GM23338 (cell line): ENCODE measurements at regions not wholly inside any gene's neighbourhood (a gene's known extent, or its start where the extent isn't known, plus 50 kb on each side); places are given as distances from the start of the nearest gene placed in this dataset.

Experiments used
- ATAC-seq: fragments of 200-7000 bp; cut with Tn5 transposase; 3 replicates; pipeline ENCODE4 v1.9.1; 2020
- DNase-seq: peaks from one replicate; pipeline ENCODE4 v3.0.0-alpha.2; 2015; ENCODE audit warnings: low spot score
- H2AFZ ChIP-seq: fragments of 200-600 bp; sonication (generic); 2 replicates; pipeline ENCODE4 v1.8.0; 2016; ENCODE audit warnings: antibody characterized with exemption, mild to moderate bottlenecking, moderate library complexity
- H3F3A ChIP-seq: fragments of 200-600 bp; sonication (generic); replicated peaks from 2 replicates; pipeline ENCODE4 v1.8.0; 2017; ENCODE audit warnings: antibody characterized with exemption, mixed run types, low read depth
- H3K27ac ChIP-seq: fragments of 200-600 bp; sonication (generic); 2 replicates; pipeline ENCODE4 v1.6.1; 2016; ENCODE audit warnings: low read depth
- H3K27me3 ChIP-seq: fragments of 200-600 bp; sonication (generic); 2 replicates; pipeline ENCODE4 v1.8.0; 2016; ENCODE audit warnings: mild to moderate bottlenecking, mixed run types, moderate library complexity; ENCODE audit not compliant: insufficient read depth
- H3K36me3 ChIP-seq: fragments of 200-600 bp; sonication (generic); 2 replicates; pipeline ENCODE4 v1.8.0; 2016; ENCODE audit warnings: mild to moderate bottlenecking; ENCODE audit not compliant: insufficient read depth
- H3K4me1 ChIP-seq: fragments of 200-600 bp; sonication (generic); 2 replicates; pipeline ENCODE4 v1.8.0; 2016; ENCODE audit warnings: mild to moderate bottlenecking, moderate library complexity; ENCODE audit not compliant: insufficient read depth
- H3K4me2 ChIP-seq: fragments of 200-600 bp; sonication (generic); 2 replicates; pipeline ENCODE4 v1.7.1; 2017; ENCODE audit warnings: mixed run types
- H3K4me3 ChIP-seq: fragments of 200-600 bp; sonication (generic); 2 replicates; pipeline ENCODE4 v1.6.1; 2016; ENCODE audit warnings: mixed run types
- H3K79me2 ChIP-seq: fragments of 200-600 bp; sonication (generic); replicated peaks from 2 replicates; pipeline ENCODE4 v1.8.0; 2017; ENCODE audit warnings: mild to moderate bottlenecking; ENCODE audit not compliant: insufficient read depth
- H3K9me2 ChIP-seq: fragments of 200-600 bp; sonication (generic); 2 replicates; pipeline ENCODE4 v1.8.0; 2017; ENCODE audit not compliant: insufficient read depth
- H4K20me1 ChIP-seq: fragments of 200-600 bp; sonication (generic); replicated peaks from 2 replicates; pipeline ENCODE4 v1.8.0; 2017; ENCODE audit warnings: mild to moderate bottlenecking; ENCODE audit not compliant: insufficient read depth
- H3K27ac Mint-ChIP-seq: 2 replicates; pipeline ENCODE4 v1.8.0; 2020; ENCODE audit warnings: inconsistent platforms, mild to moderate bottlenecking, moderate library complexity, mixed read lengths
- H3K27me3 Mint-ChIP-seq: 3 replicates; pipeline ENCODE4 v1.8.0; 2022; ENCODE audit warnings: low read depth, mild to moderate bottlenecking, moderate library complexity, mixed read lengths, inconsistent platforms; ENCODE audit not compliant: insufficient read depth, poor library complexity
- H3K36me3 Mint-ChIP-seq: 3 replicates; pipeline ENCODE4 v1.8.0; 2021; ENCODE audit warnings: low read depth, mild to moderate bottlenecking, inconsistent platforms, moderate library complexity, mixed read lengths
- H3K4me1 Mint-ChIP-seq: 3 replicates; pipeline ENCODE4 v1.8.0; 2020; ENCODE audit warnings: mild to moderate bottlenecking, inconsistent platforms, mixed read lengths
- H3K4me3 Mint-ChIP-seq: 3 replicates; pipeline ENCODE4 v1.8.0; 2021; ENCODE audit warnings: moderate library complexity, mild to moderate bottlenecking, inconsistent platforms, mixed read lengths
- H3K9me3 Mint-ChIP-seq: 3 replicates; pipeline ENCODE4 v1.8.0; 2020; ENCODE audit warnings: moderate library complexity, mild to moderate bottlenecking, inconsistent platforms, mixed read lengths
- CREB1 ChIP-seq: fragments of 250-450 bp; sonication (Bioruptor Pico); IDR thresholded peaks from 2 replicates; pipeline ENCODE4 v1.5.0; 2020; ENCODE audit warnings: low read depth, mild to moderate bottlenecking, moderate library complexity
- EZH2phosphoT487 ChIP-seq: fragments of 200-600 bp; sonication (generic); IDR thresholded peaks from one replicate; pipeline ENCODE4 v1.8.1; 2018; ENCODE audit warnings: antibody characterized with exemption; ENCODE audit not compliant: unreplicated experiment
- JUNB ChIP-seq: IDR thresholded peaks from one replicate; pipeline ENCODE4 v1.6.1; 2016; ENCODE audit warnings: antibody characterized with exemption; ENCODE audit not compliant: unreplicated experiment
- POLR2AphosphoS5 ChIP-seq: IDR thresholded peaks from 2 replicates; pipeline ENCODE4 v1.6.1; 2016; ENCODE audit warnings: antibody characterized with exemption, low read depth
- STAT1 ChIP-seq: IDR thresholded peaks from one replicate; pipeline ENCODE4 v1.6.1; 2016; ENCODE audit warnings: antibody characterized with exemption; ENCODE audit not compliant: unreplicated experiment
- ZNF114 ChIP-seq: fragments of 250-450 bp; sonication (Bioruptor Pico); IDR thresholded peaks from 2 replicates; pipeline ENCODE4 v1.5.0; 2020; ENCODE audit warnings: mild to moderate bottlenecking, moderate library complexity
- TF ChIP-seq, protein P1 (sequence below): IDR thresholded peaks from one replicate; pipeline ENCODE4 v1.6.1; 2018; ENCODE audit warnings: antibody characterized with exemption; ENCODE audit not compliant: unreplicated experiment
- TF ChIP-seq, protein P2 (sequence below): IDR thresholded peaks from 2 replicates; pipeline ENCODE4 v1.6.1; 2016; ENCODE audit warnings: antibody characterized with exemption
- TF ChIP-seq, protein P3 (sequence below): fragments of 250-450 bp; sonication (Bioruptor Pico); IDR thresholded peaks from 2 replicates; pipeline ENCODE4 v1.5.0; 2020; ENCODE audit warnings: mild to moderate bottlenecking, moderate library complexity

DNA sequence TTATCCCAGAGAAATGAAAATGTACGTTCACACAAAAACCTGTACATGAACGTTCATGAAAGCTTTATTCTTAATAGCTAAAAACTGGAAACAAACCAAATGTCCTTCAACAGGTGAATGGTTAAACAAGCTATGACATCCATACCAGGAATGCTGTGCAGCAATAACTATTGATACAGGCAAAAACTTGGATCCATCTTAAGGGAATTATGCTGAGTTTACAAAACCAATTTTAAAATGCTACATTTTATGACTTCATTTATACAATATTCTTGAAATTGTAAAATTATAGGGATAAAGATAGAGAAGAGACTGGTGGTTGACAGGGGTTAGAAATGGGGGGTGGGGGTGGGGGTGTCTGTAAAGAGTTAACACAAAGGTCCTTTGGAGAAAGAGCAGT is 280.3 kb downstream of the TGFB2 start (continued):
- TF ChIP-seq, protein P1, sequence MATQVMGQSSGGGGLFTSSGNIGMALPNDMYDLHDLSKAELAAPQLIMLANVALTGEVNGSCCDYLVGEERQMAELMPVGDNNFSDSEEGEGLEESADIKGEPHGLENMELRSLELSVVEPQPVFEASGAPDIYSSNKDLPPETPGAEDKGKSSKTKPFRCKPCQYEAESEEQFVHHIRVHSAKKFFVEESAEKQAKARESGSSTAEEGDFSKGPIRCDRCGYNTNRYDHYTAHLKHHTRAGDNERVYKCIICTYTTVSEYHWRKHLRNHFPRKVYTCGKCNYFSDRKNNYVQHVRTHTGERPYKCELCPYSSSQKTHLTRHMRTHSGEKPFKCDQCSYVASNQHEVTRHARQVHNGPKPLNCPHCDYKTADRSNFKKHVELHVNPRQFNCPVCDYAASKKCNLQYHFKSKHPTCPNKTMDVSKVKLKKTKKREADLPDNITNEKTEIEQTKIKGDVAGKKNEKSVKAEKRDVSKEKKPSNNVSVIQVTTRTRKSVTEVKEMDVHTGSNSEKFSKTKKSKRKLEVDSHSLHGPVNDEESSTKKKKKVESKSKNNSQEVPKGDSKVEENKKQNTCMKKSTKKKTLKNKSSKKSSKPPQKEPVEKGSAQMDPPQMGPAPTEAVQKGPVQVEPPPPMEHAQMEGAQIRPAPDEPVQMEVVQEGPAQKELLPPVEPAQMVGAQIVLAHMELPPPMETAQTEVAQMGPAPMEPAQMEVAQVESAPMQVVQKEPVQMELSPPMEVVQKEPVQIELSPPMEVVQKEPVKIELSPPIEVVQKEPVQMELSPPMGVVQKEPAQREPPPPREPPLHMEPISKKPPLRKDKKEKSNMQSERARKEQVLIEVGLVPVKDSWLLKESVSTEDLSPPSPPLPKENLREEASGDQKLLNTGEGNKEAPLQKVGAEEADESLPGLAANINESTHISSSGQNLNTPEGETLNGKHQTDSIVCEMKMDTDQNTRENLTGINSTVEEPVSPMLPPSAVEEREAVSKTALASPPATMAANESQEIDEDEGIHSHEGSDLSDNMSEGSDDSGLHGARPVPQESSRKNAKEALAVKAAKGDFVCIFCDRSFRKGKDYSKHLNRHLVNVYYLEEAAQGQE: no peak
- TF ChIP-seq CREB1 (CRISPR knock-in tag) (no peak), STAT1 (no peak)

DNA sequence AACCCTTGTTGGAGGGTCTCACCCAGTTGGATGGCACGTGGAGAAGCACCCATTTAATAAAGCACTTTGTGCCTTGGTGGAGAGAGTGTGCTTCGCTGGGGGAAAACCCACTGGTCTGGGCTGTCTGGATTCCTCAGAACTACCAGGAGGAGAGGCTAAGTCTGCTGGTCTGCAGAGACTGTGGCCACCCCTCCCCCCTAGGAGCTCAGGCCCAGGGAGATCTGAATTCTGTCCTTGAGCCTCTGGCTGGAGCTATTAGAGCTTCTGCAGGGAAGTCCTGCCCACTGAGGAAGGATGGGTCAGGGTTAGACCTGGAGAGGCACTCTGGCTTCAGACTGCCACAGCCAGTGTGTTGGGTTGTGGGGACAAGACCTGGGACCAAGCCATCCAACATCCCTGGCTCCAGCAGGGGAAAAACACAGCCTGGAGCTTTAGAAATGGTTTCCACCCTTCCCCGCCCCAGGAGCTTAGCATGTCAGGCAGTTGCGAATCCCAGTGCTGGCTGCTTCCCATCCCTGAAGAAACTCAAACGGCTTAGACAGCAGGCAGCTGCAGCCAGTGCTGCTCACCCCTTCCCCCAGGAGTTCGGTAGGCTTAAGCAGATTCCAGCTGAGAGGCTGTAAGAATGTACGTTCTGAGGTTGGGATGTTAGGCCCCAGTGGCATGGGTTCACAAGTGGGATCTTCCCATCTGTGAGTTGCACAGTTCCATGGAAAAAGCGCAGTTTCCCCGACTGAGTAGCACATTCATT is 288.3 kb downstream of the TGFB2 start:
- Mint-ChIP-seq H3K27me3 (peaks cover 3% of the 10 kb centered on the region), H3K4me3 (no peak overlapping the region), H3K36me3 (peaks cover 8% of the 10 kb centered on the region; the same call in 2 of the 3 replicates), H3K9me3 (peaks cover 38% of the 10 kb centered on the region), H3K27ac (no peak overlapping the region), H3K4me1 (peaks cover 5% of the 10 kb centered on the region; the same call in 1 of the 3 replicates)
- Histone ChIP-seq H3K9me2 (peaks cover 20% of the 10 kb centered on the region), H3K27ac (no peak overlapping the region), H4K20me1 (no peaks in the 10 kb centered on the region), H3K4me3 (no peak overlapping the region), H3K36me3 (no peaks in the 10 kb centered on the region), H3K79me2 (no peaks in the 10 kb centered on the region), H3K4me2 (no peak overlapping the region), H3K4me1 (no peaks in the 10 kb centered on the region), H3F3A (no peaks in the 10 kb centered on the region), H3K27me3 (no peaks in the 10 kb centered on the region), H2AFZ (peak overlapping the region; percentile 66; the same call in 1 of the 2 replicates)
- no peak for ATAC-seq
- no peak for DNase-seq
- TF ChIP-seq ZNF114 (CRISPR knock-in tag) (no peak), CREB1 (CRISPR knock-in tag) (no peak), JUNB (no peak), EZH2phosphoT487 (no peak), POLR2AphosphoS5 (no peak)
- TF ChIP-seq, protein P2, sequence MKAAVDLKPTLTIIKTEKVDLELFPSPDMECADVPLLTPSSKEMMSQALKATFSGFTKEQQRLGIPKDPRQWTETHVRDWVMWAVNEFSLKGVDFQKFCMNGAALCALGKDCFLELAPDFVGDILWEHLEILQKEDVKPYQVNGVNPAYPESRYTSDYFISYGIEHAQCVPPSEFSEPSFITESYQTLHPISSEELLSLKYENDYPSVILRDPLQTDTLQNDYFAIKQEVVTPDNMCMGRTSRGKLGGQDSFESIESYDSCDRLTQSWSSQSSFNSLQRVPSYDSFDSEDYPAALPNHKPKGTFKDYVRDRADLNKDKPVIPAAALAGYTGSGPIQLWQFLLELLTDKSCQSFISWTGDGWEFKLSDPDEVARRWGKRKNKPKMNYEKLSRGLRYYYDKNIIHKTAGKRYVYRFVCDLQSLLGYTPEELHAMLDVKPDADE: no peak
- TF ChIP-seq, protein P3, sequence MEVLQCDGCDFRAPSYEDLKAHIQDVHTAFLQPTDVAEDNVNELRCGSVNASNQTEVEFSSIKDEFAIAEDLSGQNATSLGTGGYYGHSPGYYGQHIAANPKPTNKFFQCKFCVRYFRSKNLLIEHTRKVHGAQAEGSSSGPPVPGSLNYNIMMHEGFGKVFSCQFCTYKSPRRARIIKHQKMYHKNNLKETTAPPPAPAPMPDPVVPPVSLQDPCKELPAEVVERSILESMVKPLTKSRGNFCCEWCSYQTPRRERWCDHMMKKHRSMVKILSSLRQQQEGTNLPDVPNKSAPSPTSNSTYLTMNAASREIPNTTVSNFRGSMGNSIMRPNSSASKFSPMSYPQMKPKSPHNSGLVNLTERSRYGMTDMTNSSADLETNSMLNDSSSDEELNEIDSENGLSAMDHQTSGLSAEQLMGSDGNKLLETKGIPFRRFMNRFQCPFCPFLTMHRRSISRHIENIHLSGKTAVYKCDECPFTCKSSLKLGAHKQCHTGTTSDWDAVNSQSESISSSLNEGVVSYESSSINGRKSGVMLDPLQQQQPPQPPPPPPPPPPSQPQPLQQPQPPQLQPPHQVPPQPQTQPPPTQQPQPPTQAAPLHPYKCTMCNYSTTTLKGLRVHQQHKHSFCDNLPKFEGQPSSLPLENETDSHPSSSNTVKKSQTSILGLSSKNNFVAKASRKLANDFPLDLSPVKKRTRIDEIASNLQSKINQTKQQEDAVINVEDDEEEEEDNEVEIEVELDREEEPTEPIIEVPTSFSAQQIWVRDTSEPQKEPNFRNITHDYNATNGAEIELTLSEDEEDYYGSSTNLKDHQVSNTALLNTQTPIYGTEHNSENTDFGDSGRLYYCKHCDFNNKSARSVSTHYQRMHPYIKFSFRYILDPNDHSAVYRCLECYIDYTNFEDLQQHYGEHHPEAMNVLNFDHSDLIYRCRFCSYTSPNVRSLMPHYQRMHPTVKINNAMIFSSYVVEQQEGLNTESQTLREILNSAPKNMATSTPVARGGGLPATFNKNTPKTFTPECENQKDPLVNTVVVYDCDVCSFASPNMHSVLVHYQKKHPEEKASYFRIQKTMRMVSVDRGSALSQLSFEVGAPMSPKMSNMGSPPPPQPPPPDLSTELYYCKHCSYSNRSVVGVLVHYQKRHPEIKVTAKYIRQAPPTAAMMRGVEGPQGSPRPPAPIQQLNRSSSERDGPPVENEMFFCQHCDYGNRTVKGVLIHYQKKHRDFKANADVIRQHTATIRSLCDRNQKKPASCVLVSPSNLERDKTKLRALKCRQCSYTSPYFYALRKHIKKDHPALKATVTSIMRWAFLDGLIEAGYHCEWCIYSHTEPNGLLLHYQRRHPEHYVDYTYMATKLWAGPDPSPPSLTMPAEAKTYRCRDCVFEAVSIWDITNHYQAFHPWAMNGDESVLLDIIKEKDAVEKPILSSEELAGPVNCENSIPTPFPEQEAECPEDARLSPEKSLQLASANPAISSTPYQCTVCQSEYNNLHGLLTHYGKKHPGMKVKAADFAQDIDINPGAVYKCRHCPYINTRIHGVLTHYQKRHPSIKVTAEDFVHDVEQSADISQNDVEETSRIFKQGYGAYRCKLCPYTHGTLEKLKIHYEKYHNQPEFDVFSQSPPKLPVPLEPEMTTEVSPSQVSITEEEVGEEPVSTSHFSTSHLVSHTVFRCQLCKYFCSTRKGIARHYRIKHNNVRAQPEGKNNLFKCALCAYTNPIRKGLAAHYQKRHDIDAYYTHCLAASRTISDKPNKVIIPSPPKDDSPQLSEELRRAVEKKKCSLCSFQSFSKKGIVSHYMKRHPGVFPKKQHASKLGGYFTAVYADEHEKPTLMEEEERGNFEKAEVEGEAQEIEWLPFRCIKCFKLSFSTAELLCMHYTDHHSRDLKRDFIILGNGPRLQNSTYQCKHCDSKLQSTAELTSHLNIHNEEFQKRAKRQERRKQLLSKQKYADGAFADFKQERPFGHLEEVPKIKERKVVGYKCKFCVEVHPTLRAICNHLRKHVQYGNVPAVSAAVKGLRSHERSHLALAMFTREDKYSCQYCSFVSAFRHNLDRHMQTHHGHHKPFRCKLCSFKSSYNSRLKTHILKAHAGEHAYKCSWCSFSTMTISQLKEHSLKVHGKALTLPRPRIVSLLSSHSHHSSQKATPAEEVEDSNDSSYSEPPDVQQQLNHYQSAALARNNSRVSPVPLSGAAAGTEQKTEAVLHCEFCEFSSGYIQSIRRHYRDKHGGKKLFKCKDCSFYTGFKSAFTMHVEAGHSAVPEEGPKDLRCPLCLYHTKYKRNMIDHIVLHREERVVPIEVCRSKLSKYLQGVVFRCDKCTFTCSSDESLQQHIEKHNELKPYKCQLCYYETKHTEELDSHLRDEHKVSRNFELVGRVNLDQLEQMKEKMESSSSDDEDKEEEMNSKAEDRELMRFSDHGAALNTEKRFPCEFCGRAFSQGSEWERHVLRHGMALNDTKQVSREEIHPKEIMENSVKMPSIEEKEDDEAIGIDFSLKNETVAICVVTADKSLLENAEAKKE (CRISPR knock-in tag): no peak
- TF ChIP-seq, protein P1: no peak
